Ascending aorta (tissue), 2 donors: ENCODE measurements at regions not wholly inside any gene's neighbourhood (a gene's known extent, or its start where the extent isn't known, plus 50 kb on each side); places are given as distances from the start of the nearest gene placed in this dataset.

Experiments used
- DNase-seq, 2 donors: peaks; one replicate each; pipeline ENCODE4 v3.0.0-alpha.2; 2019; ENCODE audit warnings: low spot score in 2 of 2
- H3K27ac ChIP-seq, 2 donors: fragments of 200-600 bp; sonication (generic); one replicate each; pipeline ENCODE4 v1.5.1; 2016 to 2017; ENCODE audit warnings: mild to moderate bottlenecking in 1 of 2
- H3K27me3 ChIP-seq: fragments of 200-600 bp; sonication (generic); one replicate; pipeline ENCODE4 v1.5.1; 2017
- H3K36me3 ChIP-seq, 2 donors: fragments of 200-600 bp; sonication (generic); one replicate each; pipeline ENCODE4 v1.5.1; 2016
- H3K4me1 ChIP-seq, 2 donors: fragments of 200-600 bp; sonication (generic); one replicate each; pipeline ENCODE4 v1.5.1; 2016 to 2017; ENCODE audit warnings: mild to moderate bottlenecking in 1 of 2
- H3K4me3 ChIP-seq, 2 donors: fragments of 200-600 bp; sonication (generic); one replicate each; pipeline ENCODE4 v1.5.1; 2016 to 2017; ENCODE audit warnings: mild to moderate bottlenecking in 1 of 2
- H3K9me3 ChIP-seq, 2 donors: fragments of 200-600 bp; sonication (generic); one replicate each; pipeline ENCODE4 v1.5.1; 2016
- intact Hi-C: fragments of 100-400 bp; cut with DNase I; formaldehyde crosslinking; loops from one replicate; pipeline ENCODE4 v1.15.1; 2023
- TF ChIP-seq, protein P1 (sequence below), 3 experiments: fragments of 200-600 bp in 2 of 3; fragments of 450-650 bp in 1 of 3; sonication (generic) in 2 of 3; IDR thresholded peaks; one replicate each; pipeline ENCODE4 v1.5.1; 2016 to 2019; ENCODE audit warnings: antibody characterized with exemption in 3 of 3, mild to moderate bottlenecking in 1 of 3, moderate library complexity in 1 of 3

GRCh38 chr2:138942466-138942865, 162.3 kb upstream of the NXPH2 start:
- no peaks in the 10 kb centered on the region for H3K4me1 ChIP-seq
- H3K27ac ChIP-seq, result no peak overlapping the region
- H3K27me3 ChIP-seq, result no peaks in the 10 kb centered on the region
- H3K9me3 ChIP-seq, result no peaks in the 10 kb centered on the region
- intact Hi-C loops, result no loop called here
- no peaks in the 10 kb centered on the region for H3K36me3 ChIP-seq
- no peak for DNase-seq
- TF ChIP-seq, protein P1, sequence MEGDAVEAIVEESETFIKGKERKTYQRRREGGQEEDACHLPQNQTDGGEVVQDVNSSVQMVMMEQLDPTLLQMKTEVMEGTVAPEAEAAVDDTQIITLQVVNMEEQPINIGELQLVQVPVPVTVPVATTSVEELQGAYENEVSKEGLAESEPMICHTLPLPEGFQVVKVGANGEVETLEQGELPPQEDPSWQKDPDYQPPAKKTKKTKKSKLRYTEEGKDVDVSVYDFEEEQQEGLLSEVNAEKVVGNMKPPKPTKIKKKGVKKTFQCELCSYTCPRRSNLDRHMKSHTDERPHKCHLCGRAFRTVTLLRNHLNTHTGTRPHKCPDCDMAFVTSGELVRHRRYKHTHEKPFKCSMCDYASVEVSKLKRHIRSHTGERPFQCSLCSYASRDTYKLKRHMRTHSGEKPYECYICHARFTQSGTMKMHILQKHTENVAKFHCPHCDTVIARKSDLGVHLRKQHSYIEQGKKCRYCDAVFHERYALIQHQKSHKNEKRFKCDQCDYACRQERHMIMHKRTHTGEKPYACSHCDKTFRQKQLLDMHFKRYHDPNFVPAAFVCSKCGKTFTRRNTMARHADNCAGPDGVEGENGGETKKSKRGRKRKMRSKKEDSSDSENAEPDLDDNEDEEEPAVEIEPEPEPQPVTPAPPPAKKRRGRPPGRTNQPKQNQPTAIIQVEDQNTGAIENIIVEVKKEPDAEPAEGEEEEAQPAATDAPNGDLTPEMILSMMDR (IDR thresholded peaks at IDR 0.05), result no peak
- no peak overlapping the region for H3K4me3 ChIP-seq

DNA sequence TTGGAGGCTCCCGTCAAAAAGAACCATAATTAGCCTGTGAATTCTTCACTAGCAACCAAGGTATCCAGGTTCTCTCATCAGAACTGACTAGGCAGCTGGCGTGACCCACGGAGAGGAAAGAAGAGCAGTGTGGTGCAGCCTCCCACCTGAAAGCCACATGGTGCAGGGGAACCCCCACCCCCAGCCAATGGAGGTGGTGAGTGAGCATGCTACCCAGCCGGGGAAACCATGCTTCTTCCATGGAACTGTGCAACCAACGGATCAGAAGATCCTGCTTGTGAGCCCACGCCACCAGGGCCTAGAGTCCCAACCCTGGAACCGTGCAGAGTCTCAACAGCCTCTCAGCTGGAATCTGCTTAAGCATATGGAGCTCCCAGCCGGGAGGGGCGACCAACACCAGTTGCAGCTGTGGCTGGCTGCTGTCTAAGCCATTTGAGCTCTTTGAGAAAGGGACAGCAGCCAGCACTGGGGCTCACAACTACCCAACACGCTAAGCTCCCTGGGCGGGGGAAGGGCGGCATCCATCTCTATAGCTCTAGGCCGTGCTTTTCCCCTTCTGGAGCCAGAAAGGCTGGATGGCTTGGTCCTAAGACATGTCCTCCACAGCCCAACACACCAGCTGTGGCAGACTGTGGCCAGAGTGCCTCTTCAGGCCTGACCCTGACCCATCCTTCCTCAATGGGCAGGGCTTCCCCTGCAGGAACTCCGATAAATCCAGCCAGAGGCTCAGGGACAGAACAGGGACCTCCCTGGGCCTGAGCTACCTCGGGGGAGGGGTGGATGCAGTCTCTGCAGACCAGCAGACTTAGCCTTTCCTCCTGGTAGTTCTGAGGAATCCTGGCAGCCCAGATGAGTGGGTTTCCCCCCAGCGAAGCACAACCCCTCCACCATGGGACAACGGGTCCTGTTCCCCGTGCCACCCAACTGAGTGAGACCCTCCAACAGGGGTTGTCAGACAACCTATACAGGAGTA, 151.4 kb upstream of the NXPH2 start:
- DNase-seq, result no peak
- H3K4me1 ChIP-seq, result no peaks in the 10 kb centered on the region
- intact Hi-C loops, result no loop called here
- H3K27me3 ChIP-seq, result no peaks in the 10 kb centered on the region
- no peak overlapping the region for H3K4me3 ChIP-seq
- no peak overlapping the region for H3K27ac ChIP-seq
- no peaks in the 10 kb centered on the region for H3K36me3 ChIP-seq
- H3K9me3 ChIP-seq, result no peaks in the 10 kb centered on the region
- TF ChIP-seq, protein P1 (IDR thresholded peaks at IDR 0.05), result no peak

DNA sequence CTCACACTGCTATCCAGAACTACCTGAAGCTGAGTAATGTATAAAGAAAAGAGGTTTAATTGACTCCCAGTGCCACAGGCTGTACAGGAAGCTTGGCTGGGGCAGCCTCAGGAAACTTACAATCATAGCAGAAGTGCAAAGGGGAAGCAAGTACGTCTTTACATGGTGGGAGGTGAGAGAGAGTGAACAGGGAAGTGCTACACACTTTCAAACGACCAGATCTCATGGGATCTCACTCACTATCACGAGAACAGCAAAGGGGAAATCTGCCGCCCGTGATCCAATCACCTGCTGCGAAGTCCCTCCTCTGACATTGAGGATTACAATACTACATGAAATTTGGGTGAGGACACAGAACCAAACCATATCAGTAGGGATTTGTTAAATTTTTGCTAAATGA, 150.4 kb upstream of the NXPH2 start:
- Histone ChIP-seq H3K4me3 (no peak overlapping the region), H3K36me3 (no peaks in the 10 kb centered on the region), H3K27me3 (no peaks in the 10 kb centered on the region), H3K9me3 (no peaks in the 10 kb centered on the region), H3K4me1 (no peaks in the 10 kb centered on the region), H3K27ac (no peak overlapping the region)
- no peak for DNase-seq
- TF ChIP-seq, protein P1 (IDR thresholded peaks at IDR 0.05), result no peak
- intact Hi-C loops, result no loop called here

DNA sequence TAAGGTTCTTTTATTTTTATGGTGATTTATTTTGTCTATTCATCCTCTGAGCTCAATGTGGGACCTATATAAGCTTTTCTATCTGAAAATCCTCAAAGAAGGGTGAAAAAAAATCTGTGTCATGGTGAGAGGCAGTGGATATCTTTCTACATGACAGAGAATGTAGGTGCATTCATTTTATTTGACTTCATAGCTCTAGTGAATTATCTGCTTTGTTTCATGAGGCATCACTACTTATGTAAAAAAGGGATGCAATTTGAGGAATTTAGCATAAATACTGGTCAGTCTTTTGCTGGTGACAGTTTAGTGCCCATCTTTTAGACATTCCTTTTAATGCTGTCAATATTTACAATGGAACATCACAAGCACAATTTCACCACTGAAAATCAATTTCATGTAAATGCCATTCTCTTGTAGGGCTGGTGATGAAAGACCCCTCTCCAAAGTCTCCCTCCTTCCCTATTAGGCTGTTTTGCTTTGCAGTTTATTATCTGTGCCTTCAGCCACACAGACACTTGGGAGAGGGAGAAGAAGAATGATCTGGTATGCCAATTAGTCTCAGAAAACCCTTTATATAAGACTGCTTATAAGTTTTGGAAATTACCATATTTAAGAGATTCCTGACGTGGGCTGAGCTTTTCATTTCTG, 148.3 kb upstream of the NXPH2 start:
- no peak overlapping the region for H3K27ac ChIP-seq
- no peaks in the 10 kb centered on the region for H3K36me3 ChIP-seq
- H3K4me1 ChIP-seq, result no peaks in the 10 kb centered on the region
- no peaks in the 10 kb centered on the region for H3K27me3 ChIP-seq
- H3K9me3 ChIP-seq, result no peaks in the 10 kb centered on the region
- DNase-seq, result no peak
- intact Hi-C loops, result no loop called here
- no peak overlapping the region for H3K4me3 ChIP-seq
- TF ChIP-seq, protein P1 (IDR thresholded peaks at IDR 0.05), result no peak

DNA sequence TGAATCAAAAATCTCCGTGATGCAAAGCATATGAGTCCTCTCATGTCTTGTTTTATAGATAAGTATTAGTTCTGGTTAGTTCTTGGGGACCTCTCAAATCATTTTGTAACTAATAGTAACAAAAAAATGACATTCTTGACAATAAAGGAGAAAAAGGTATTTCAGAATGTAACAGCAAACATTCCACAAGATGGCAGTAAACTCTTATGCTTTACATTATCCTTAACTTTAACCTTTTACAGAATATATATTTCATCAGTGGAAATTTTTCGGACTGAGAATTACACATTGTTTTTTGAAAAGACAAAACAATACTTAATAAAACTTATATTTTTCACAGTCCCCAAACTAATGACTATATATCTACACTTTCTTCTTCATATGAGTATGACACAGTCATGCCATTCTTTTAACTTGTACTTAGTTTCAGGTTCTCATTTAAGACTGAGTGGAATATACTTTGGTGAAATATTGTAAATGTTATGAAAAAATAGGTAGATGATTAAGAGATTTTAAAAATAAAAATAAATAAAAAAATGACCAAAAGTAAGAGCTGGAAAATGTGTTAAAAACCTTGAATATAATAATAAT, 142.9 kb upstream of the NXPH2 start:
- TF ChIP-seq, protein P1 (IDR thresholded peaks at IDR 0.05), result no peak
- H3K36me3 ChIP-seq, result no peaks in the 10 kb centered on the region
- H3K27me3 ChIP-seq, result no peaks in the 10 kb centered on the region
- no peak for DNase-seq
- H3K4me1 ChIP-seq, result no peaks in the 10 kb centered on the region
- no peak overlapping the region for H3K4me3 ChIP-seq
- H3K27ac ChIP-seq, result no peak overlapping the region
- intact Hi-C loops, result no loop called here
- no peaks in the 10 kb centered on the region for H3K9me3 ChIP-seq
